Activated CD8-positive, alpha-beta memory T cell treated with anti-CD3 and anti-CD28 coated beads, Interleukin-2, amount 10 ng/mL, durations not matched to agents 7 days and 5 days (primary cell): ENCODE measurements at regions not wholly inside any gene's neighbourhood (a gene's known extent, or its start where the extent isn't known, plus 50 kb on each side); places are given as distances from the start of the nearest gene placed in this dataset.

Source experiments
- ATAC-seq: fragments of 150-1000 bp; cut with Tn5 transposase; one replicate; pipeline ENCODE4 v1.10.0; 2021; ENCODE audit warnings: moderate library complexity
- CTCF ChIA-PET: fragments of 350-600 bp; sonication (Branson Sonifier 250); formaldehyde crosslinking; loops from one replicate; lab custom pipeline; 2021; ENCODE audit warnings: antibody characterized with exemption; lab: Charles Lee
- DNase-seq: peaks from one replicate; pipeline ENCODE4 v3.0.0-alpha.2; 2020
- H3K27ac Mint-ChIP-seq: one replicate; pipeline ENCODE4 v1.8.0; 2021; ENCODE audit warnings: mild to moderate bottlenecking, mixed read lengths
- H3K27me3 Mint-ChIP-seq: one replicate; pipeline ENCODE4 v1.8.0; 2021; ENCODE audit warnings: mixed read lengths
- H3K36me3 Mint-ChIP-seq: one replicate; pipeline ENCODE4 v1.8.0; 2021; ENCODE audit warnings: mild to moderate bottlenecking, mixed read lengths
- H3K4me1 Mint-ChIP-seq: one replicate; pipeline ENCODE4 v1.8.0; 2021; ENCODE audit warnings: mixed read lengths
- H3K4me3 Mint-ChIP-seq: one replicate; pipeline ENCODE4 v1.8.0; 2021; ENCODE audit warnings: mild to moderate bottlenecking, moderate library complexity, mixed read lengths
- H3K9me3 Mint-ChIP-seq: one replicate; pipeline ENCODE4 v1.8.0; 2022; ENCODE audit warnings: low read depth, mixed read lengths

GRCh38 chr2:20515290-20516220, 68.7 kb downstream of the RHOB start:
- no peak overlapping the region for H3K27ac Mint-ChIP-seq
- peaks cover 11% of the 10 kb centered on the region for H3K27me3 Mint-ChIP-seq
- H3K36me3 Mint-ChIP-seq: peaks cover 6% of the 10 kb centered on the region
- CTCF ChIA-PET: no interaction called here
- H3K9me3 Mint-ChIP-seq: peaks cover 5% of the 10 kb centered on the region
- peaks cover 21% of the 10 kb centered on the region for H3K4me1 Mint-ChIP-seq
- DNase-seq (no peak), ATAC-seq (no peak)
- no peak overlapping the region for H3K4me3 Mint-ChIP-seq

GRCh38 chr2:20516291-20516645, 69.4 kb downstream of the RHOB start:
- Mint-ChIP-seq H3K4me3 (no peak overlapping the region), H3K27ac (peak overlapping the region; percentile 78), H3K27me3 (peaks cover 11% of the 10 kb centered on the region), H3K36me3 (peaks cover 6% of the 10 kb centered on the region), H3K9me3 (peaks cover 5% of the 10 kb centered on the region), H3K4me1 (peaks cover 21% of the 10 kb centered on the region)
- DNase-seq: no peak
- CTCF ChIA-PET: no interaction called here
- ATAC-seq: no peak

GRCh38 chr2:20516646-20517341, 69.9 kb downstream of the RHOB start:
- peaks cover 21% of the 10 kb centered on the region for H3K4me1 Mint-ChIP-seq
- CTCF ChIA-PET: interaction anchor here (1.0 kb wide), 1 partner anchor 126 kb away, joined by 4 read pairs; no protein-coding TSS in a partner anchor
- no peak overlapping the region for H3K4me3 Mint-ChIP-seq
- peak; percentile 75 for ATAC-seq
- DNase-seq: no peak
- H3K27ac Mint-ChIP-seq: peak overlapping the region; percentile 78
- peaks cover 11% of the 10 kb centered on the region for H3K27me3 Mint-ChIP-seq
- H3K36me3 Mint-ChIP-seq: peaks cover 6% of the 10 kb centered on the region
- H3K9me3 Mint-ChIP-seq: peaks cover 5% of the 10 kb centered on the region

- CTCF ChIA-PET: interaction anchor here (1.3 kb wide), 1 partner anchor 8 kb away, joined by 4 read pairs; no protein-coding TSS in a partner anchor
- peaks cover 21% of the 10 kb centered on the region for H3K4me1 Mint-ChIP-seq
- no peak overlapping the region for H3K27ac Mint-ChIP-seq
- peaks cover 6% of the 10 kb centered on the region for H3K36me3 Mint-ChIP-seq
- peaks cover 16% of the 10 kb centered on the region for H3K27me3 Mint-ChIP-seq
- DNase-seq: no peak
- peaks cover 5% of the 10 kb centered on the region for H3K9me3 Mint-ChIP-seq
- H3K4me3 Mint-ChIP-seq: no peak overlapping the region
- no peak for ATAC-seq
These were observed 72.4 kb downstream of the RHOB start for GRCh38 chr2:20519309-20519708.

- DNase-seq: no peak
- Mint-ChIP-seq H3K9me3 (peaks cover 3% of the 10 kb centered on the region), H3K4me3 (no peak overlapping the region), H3K4me1 (peaks cover 21% of the 10 kb centered on the region), H3K27me3 (peaks cover 14% of the 10 kb centered on the region), H3K27ac (no peak overlapping the region), H3K36me3 (peaks cover 3% of the 10 kb centered on the region)
- ATAC-seq: no peak
- CTCF ChIA-PET: no interaction called here
These were observed 73.3 kb downstream of the RHOB start for GRCh38 chr2:20520128-20520527.

- peaks cover 3% of the 10 kb centered on the region for H3K36me3 Mint-ChIP-seq
- ATAC-seq (no peak), DNase-seq (no peak)
- no peak overlapping the region for H3K4me3 Mint-ChIP-seq
- H3K27ac Mint-ChIP-seq: no peak overlapping the region
- peaks cover 15% of the 10 kb centered on the region for H3K4me1 Mint-ChIP-seq
- peaks cover 11% of the 10 kb centered on the region for H3K27me3 Mint-ChIP-seq
- H3K9me3 Mint-ChIP-seq: no peaks in the 10 kb centered on the region
- CTCF ChIA-PET: no interaction called here
These were observed 74.3 kb downstream of the RHOB start for GRCh38 chr2:20521193-20521592.

- no peaks in the 10 kb centered on the region for H3K9me3 Mint-ChIP-seq
- no peak overlapping the region for H3K27ac Mint-ChIP-seq
- DNase-seq (no peak), ATAC-seq (no peak)
- peaks cover 10% of the 10 kb centered on the region for H3K4me1 Mint-ChIP-seq
- no peak overlapping the region for H3K4me3 Mint-ChIP-seq
- peaks cover 3% of the 10 kb centered on the region for H3K36me3 Mint-ChIP-seq
- CTCF ChIA-PET: no interaction called here
- H3K27me3 Mint-ChIP-seq: peaks cover 11% of the 10 kb centered on the region
These were observed 74.9 kb downstream of the RHOB start for GRCh38 chr2:20521682-20522189.

GRCh38 chr2:20523073-20523798, 76.4 kb downstream of the RHOB start:
- peaks cover 11% of the 10 kb centered on the region for H3K27me3 Mint-ChIP-seq
- H3K4me1 Mint-ChIP-seq: peaks cover 2% of the 10 kb centered on the region
- DNase-seq: no peak
- H3K9me3 Mint-ChIP-seq: no peaks in the 10 kb centered on the region
- no peak for ATAC-seq
- H3K4me3 Mint-ChIP-seq: no peak overlapping the region
- H3K27ac Mint-ChIP-seq: no peak overlapping the region
- CTCF ChIA-PET: interaction anchor here (1.1 kb wide), 1 partner anchor 10 kb away, joined by 3 read pairs; no protein-coding TSS in a partner anchor
- H3K36me3 Mint-ChIP-seq: peaks cover under 1% of the 10 kb centered on the region

- ATAC-seq: no peak
- Mint-ChIP-seq H3K4me1 (peaks cover 2% of the 10 kb centered on the region), H3K27me3 (peaks cover 11% of the 10 kb centered on the region), H3K9me3 (no peaks in the 10 kb centered on the region), H3K4me3 (no peak overlapping the region), H3K36me3 (no peaks in the 10 kb centered on the region), H3K27ac (no peak overlapping the region)
- DNase-seq: no peak
- CTCF ChIA-PET: interaction anchor here (1.1 kb wide), 1 partner anchor 10 kb away, joined by 3 read pairs; no protein-coding TSS in a partner anchor
These were observed 76.9 kb downstream of the RHOB start for GRCh38 chr2:20523799-20524187.

- Mint-ChIP-seq H3K27me3 (peaks cover 11% of the 10 kb centered on the region), H3K27ac (peak overlapping the region; percentile 12), H3K4me3 (no peak overlapping the region), H3K36me3 (no peaks in the 10 kb centered on the region), H3K9me3 (no peaks in the 10 kb centered on the region), H3K4me1 (peaks cover 2% of the 10 kb centered on the region)
- DNase-seq: no peak
- ATAC-seq: peak; percentile 45
- CTCF ChIA-PET: interaction anchor here (1.1 kb wide), 1 partner anchor 9 kb away, joined by 3 read pairs; no protein-coding TSS in a partner anchor
These were observed 77.7 kb downstream of the RHOB start for GRCh38 chr2:20524412-20525040.

- Mint-ChIP-seq H3K27me3 (peaks cover 8% of the 10 kb centered on the region), H3K36me3 (no peaks in the 10 kb centered on the region), H3K4me3 (no peak overlapping the region), H3K4me1 (peaks cover 2% of the 10 kb centered on the region), H3K27ac (peak overlapping the region; percentile 12), H3K9me3 (no peaks in the 10 kb centered on the region)
- no peak for DNase-seq
- CTCF ChIA-PET: no interaction called here
- peak; percentile 45 for ATAC-seq
These were observed 78.5 kb downstream of the RHOB start for GRCh38 chr2:20525041-20526035.

GRCh38 chr2:20526160-20526559, 79.3 kb downstream of the RHOB start:
- peaks cover 2% of the 10 kb centered on the region for H3K4me1 Mint-ChIP-seq
- H3K36me3 Mint-ChIP-seq: no peaks in the 10 kb centered on the region
- no peak overlapping the region for H3K27ac Mint-ChIP-seq
- CTCF ChIA-PET: no interaction called here
- H3K9me3 Mint-ChIP-seq: no peaks in the 10 kb centered on the region
- H3K27me3 Mint-ChIP-seq: peaks cover 8% of the 10 kb centered on the region
- DNase-seq (no peak), ATAC-seq (no peak)
- no peak overlapping the region for H3K4me3 Mint-ChIP-seq
